Chondrocyte (in vitro differentiated cells): ENCODE measurements at regions not wholly inside any gene's neighbourhood (a gene's known extent, or its start where the extent isn't known, plus 50 kb on each side); places are given as distances from the start of the nearest gene placed in this dataset.

Source experiments
- DNase-seq: peaks from one replicate; pipeline ENCODE4 v3.0.0; 2021; ENCODE audit warnings: mixed read lengths, low spot score
- H3K27ac Mint-ChIP-seq: one replicate; pipeline ENCODE4 v1.8.0; 2021; ENCODE audit warnings: mild to moderate bottlenecking, moderate library complexity, mixed read lengths; ENCODE audit not compliant: unreplicated experiment
- H3K27me3 Mint-ChIP-seq: 2 replicates; pipeline ENCODE4 v1.8.0; 2021; ENCODE audit warnings: low read depth, mixed read lengths
- H3K36me3 Mint-ChIP-seq: 2 replicates; pipeline ENCODE4 v1.8.0; 2021; ENCODE audit warnings: low read depth, mixed read lengths
- H3K4me1 Mint-ChIP-seq: 2 replicates; pipeline ENCODE4 v1.8.0; 2021; ENCODE audit warnings: low read depth, mild to moderate bottlenecking, mixed read lengths
- H3K4me3 Mint-ChIP-seq: one replicate; pipeline ENCODE4 v1.8.0; 2021; ENCODE audit warnings: mild to moderate bottlenecking, moderate library complexity, mixed read lengths; ENCODE audit not compliant: unreplicated experiment
- H3K9me3 Mint-ChIP-seq: 2 replicates; pipeline ENCODE4 v1.8.0; 2021; ENCODE audit warnings: low read depth, mixed read lengths
- TF ChIP-seq, protein P1 (sequence below): fragments of 200-600 bp; sonication (generic); IDR thresholded peaks from 2 replicates; pipeline ENCODE4 v1.5.0; 2021; ENCODE audit warnings: antibody characterized with exemption, mild to moderate bottlenecking, moderate library complexity

DNA sequence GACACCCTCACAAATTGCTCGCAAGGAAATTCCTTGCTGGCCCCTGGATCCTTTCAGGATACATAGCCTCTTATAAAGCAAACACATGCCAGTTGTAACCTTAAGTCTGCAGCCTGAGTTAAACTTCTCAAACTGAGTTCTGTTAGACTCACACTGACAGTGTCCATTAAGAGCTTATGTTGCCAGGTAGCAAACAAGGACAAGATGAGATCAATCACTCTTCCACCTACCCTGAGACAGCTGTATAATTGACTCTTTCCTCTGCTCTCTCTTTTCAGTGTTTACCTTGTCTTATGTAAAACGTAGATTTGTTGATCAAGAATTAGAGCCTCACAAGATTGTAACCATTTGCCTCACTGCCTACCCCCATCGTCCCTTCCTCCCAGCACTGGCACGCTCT, 359.8 kb downstream of the EPM2A start:
- Mint-ChIP-seq H3K27ac (no peak overlapping the region), H3K36me3 (no peaks in the 10 kb centered on the region), H3K4me3 (no peak overlapping the region), H3K4me1 (no peaks in the 10 kb centered on the region), H3K27me3 (peaks cover 7% of the 10 kb centered on the region), H3K9me3 (peaks cover 6% of the 10 kb centered on the region)
- TF ChIP-seq, protein P1, sequence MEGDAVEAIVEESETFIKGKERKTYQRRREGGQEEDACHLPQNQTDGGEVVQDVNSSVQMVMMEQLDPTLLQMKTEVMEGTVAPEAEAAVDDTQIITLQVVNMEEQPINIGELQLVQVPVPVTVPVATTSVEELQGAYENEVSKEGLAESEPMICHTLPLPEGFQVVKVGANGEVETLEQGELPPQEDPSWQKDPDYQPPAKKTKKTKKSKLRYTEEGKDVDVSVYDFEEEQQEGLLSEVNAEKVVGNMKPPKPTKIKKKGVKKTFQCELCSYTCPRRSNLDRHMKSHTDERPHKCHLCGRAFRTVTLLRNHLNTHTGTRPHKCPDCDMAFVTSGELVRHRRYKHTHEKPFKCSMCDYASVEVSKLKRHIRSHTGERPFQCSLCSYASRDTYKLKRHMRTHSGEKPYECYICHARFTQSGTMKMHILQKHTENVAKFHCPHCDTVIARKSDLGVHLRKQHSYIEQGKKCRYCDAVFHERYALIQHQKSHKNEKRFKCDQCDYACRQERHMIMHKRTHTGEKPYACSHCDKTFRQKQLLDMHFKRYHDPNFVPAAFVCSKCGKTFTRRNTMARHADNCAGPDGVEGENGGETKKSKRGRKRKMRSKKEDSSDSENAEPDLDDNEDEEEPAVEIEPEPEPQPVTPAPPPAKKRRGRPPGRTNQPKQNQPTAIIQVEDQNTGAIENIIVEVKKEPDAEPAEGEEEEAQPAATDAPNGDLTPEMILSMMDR: no peak
- no peak for DNase-seq

- H3K27me3 Mint-ChIP-seq: peaks cover 9% of the 10 kb centered on the region
- H3K36me3 Mint-ChIP-seq: no peaks in the 10 kb centered on the region
- H3K4me3 Mint-ChIP-seq: no peak overlapping the region
- no peak overlapping the region for H3K27ac Mint-ChIP-seq
- no peaks in the 10 kb centered on the region for H3K4me1 Mint-ChIP-seq
- peaks cover 6% of the 10 kb centered on the region for H3K9me3 Mint-ChIP-seq
- TF ChIP-seq, protein P1: no peak
- no peak for DNase-seq
Measured at GRCh38 chr6:145380186-145380585, 355.1 kb downstream of the EPM2A start.

GRCh38 chr6:145381941-145382340, 353.4 kb downstream of the EPM2A start:
- H3K9me3 Mint-ChIP-seq: peaks cover 6% of the 10 kb centered on the region
- DNase-seq: no peak
- H3K4me3 Mint-ChIP-seq: no peak overlapping the region
- H3K27ac Mint-ChIP-seq: no peak overlapping the region
- H3K4me1 Mint-ChIP-seq: no peaks in the 10 kb centered on the region
- peaks cover 8% of the 10 kb centered on the region for H3K27me3 Mint-ChIP-seq
- TF ChIP-seq, protein P1: no peak
- no peaks in the 10 kb centered on the region for H3K36me3 Mint-ChIP-seq

DNA sequence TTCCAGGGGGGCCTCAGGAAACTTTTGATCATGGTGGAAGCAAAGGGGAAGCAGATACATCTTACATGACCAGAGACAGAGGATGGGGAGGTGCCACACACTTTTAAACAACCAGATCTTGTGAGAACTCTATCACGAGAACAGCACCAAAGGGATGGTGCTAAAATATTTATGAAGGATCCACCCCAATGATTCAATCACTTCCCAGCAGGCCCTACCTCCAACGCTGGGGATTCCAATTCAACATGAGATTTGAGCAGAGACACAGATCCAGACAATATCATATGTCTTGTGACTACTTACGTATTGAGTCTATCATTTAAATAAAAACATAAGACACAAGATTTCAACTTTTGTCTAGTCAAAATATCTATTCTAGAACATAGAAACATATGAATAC, 351.9 kb downstream of the EPM2A start:
- H3K36me3 Mint-ChIP-seq: no peaks in the 10 kb centered on the region
- H3K4me3 Mint-ChIP-seq: no peak overlapping the region
- no peak for DNase-seq

GRCh38 chr6:145384503-145384902, 350.8 kb downstream of the EPM2A start:
- TF ChIP-seq, protein P1: no peak
- Mint-ChIP-seq H3K4me1 (no peaks in the 10 kb centered on the region), H3K27ac (no peak overlapping the region), H3K36me3 (no peaks in the 10 kb centered on the region), H3K4me3 (no peak overlapping the region), H3K27me3 (peaks cover 14% of the 10 kb centered on the region), H3K9me3 (no peaks in the 10 kb centered on the region)
- no peak for DNase-seq

More for the DNA sequence above, 351.9 kb downstream of the EPM2A start:
- no peaks in the 10 kb centered on the region for H3K9me3 Mint-ChIP-seq
- H3K27me3 Mint-ChIP-seq: peaks cover 14% of the 10 kb centered on the region
- H3K27ac Mint-ChIP-seq: no peak overlapping the region
- TF ChIP-seq, protein P1: no peak
- no peaks in the 10 kb centered on the region for H3K4me1 Mint-ChIP-seq
